GM19239 (cell line): ENCODE measurements at regions not wholly inside any gene's neighbourhood (a gene's known extent, or its start where the extent isn't known, plus 50 kb on each side); places are given as distances from the start of the nearest gene placed in this dataset.

Source experiments
- DNase-seq: peaks from one replicate; pipeline ENCODE4 v3.0.0; 2011; ENCODE audit warnings: low spot score; ENCODE audit not compliant: insufficient read length
- FAIRE-seq: peaks from 2 replicates; lab custom pipeline; 2011; peaks lifted over from hg19 to GRCh38; lab: Jason Lieb, UNC

- DNase-seq (no peak), FAIRE-seq (no peak)
Measured at GRCh38 chr17:14919094-14919493, 346.0 kb downstream of the PMP22 start.

GRCh38 chr17:14918540-14918939 is 346.6 kb downstream of the PMP22 start:
- DNase-seq, result no peak

GRCh38 chr17:14910916-14911315 is 354.2 kb downstream of the PMP22 start:
- FAIRE-seq, result no peak
- no peak for DNase-seq

More at GRCh38 chr17:14918540-14918939, 346.6 kb downstream of the PMP22 start:
- FAIRE-seq, result no peak

- DNase-seq (no peak), FAIRE-seq (no peak)
Measured at GRCh38 chr17:14904386-14904785, 360.7 kb downstream of the PMP22 start.

- FAIRE-seq, result no peak
- no peak for DNase-seq
Measured at GRCh38 chr17:14903854-14904253, 361.3 kb downstream of the PMP22 start.

- FAIRE-seq, result no peak
- no peak for DNase-seq
Measured at GRCh38 chr17:14902803-14903202, 362.3 kb downstream of the PMP22 start.

- FAIRE-seq (no peak), DNase-seq (no peak)
Measured at GRCh38 chr17:14902297-14902696, 362.8 kb downstream of the PMP22 start.

GRCh38 chr17:14901376-14901775 is 363.8 kb downstream of the PMP22 start:
- FAIRE-seq (no peak), DNase-seq (no peak)

GRCh38 chr17:14886200-14886739 is 378.9 kb downstream of the PMP22 start:
- FAIRE-seq, result no peak
- DNase-seq, result no peak

- FAIRE-seq (no peak), DNase-seq (no peak)
Measured at GRCh38 chr17:14882131-14882530, 383.0 kb downstream of the PMP22 start.

- DNase-seq, result no peak
- no peak for FAIRE-seq
Measured at GRCh38 chr17:14875557-14876412, 389.3 kb downstream of the PMP22 start.

GRCh38 chr17:14873996-14874395 is 391.1 kb downstream of the PMP22 start:
- DNase-seq, result no peak
- FAIRE-seq, result no peak

- no peak for DNase-seq
- no peak for FAIRE-seq
Measured at GRCh38 chr17:14873540-14873939, 391.6 kb downstream of the PMP22 start.

GRCh38 chr17:14871921-14872320 is 393.2 kb downstream of the PMP22 start:
- FAIRE-seq, result no peak
- no peak for DNase-seq

GRCh38 chr17:14866266-14866665 is 398.9 kb downstream of the PMP22 start:
- FAIRE-seq (no peak), DNase-seq (no peak)

GRCh38 chr17:14864127-14864526 is 401.0 kb downstream of the PMP22 start:
- no peak for FAIRE-seq
- DNase-seq, result no peak

- DNase-seq (no peak), FAIRE-seq (no peak)
Measured at GRCh38 chr17:14859542-14859941, 405.6 kb downstream of the PMP22 start.

GRCh38 chr17:14856176-14856575 is 408.9 kb downstream of the PMP22 start:
- FAIRE-seq (no peak), DNase-seq (no peak)

- no peak for FAIRE-seq
Measured at GRCh38 chr17:14854691-14855090, 410.4 kb downstream of the PMP22 start.

GRCh38 chr17:14845591-14846281 is 419.4 kb downstream of the PMP22 start:
- FAIRE-seq (no peak), DNase-seq (no peak)

More at GRCh38 chr17:14854691-14855090, 410.4 kb downstream of the PMP22 start:
- no peak for DNase-seq

- FAIRE-seq (no peak), DNase-seq (no peak)
Measured at GRCh38 chr17:14843086-14843795, 421.9 kb downstream of the PMP22 start.
